ENCODE measurements at regions not wholly inside any gene's neighbourhood (a gene's known extent, or its start where the extent isn't known, plus 50 kb on each side); places are given as distances from the start of the nearest gene placed in this dataset.

- TF ChIP-seq, protein P1, sequence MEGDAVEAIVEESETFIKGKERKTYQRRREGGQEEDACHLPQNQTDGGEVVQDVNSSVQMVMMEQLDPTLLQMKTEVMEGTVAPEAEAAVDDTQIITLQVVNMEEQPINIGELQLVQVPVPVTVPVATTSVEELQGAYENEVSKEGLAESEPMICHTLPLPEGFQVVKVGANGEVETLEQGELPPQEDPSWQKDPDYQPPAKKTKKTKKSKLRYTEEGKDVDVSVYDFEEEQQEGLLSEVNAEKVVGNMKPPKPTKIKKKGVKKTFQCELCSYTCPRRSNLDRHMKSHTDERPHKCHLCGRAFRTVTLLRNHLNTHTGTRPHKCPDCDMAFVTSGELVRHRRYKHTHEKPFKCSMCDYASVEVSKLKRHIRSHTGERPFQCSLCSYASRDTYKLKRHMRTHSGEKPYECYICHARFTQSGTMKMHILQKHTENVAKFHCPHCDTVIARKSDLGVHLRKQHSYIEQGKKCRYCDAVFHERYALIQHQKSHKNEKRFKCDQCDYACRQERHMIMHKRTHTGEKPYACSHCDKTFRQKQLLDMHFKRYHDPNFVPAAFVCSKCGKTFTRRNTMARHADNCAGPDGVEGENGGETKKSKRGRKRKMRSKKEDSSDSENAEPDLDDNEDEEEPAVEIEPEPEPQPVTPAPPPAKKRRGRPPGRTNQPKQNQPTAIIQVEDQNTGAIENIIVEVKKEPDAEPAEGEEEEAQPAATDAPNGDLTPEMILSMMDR (IDR thresholded peaks at IDR 0.05): no peak
- TF ChIP-seq POLR2A (IDR thresholded peaks at IDR 0.05): no peak
Observed at GRCh38 chr12:46702581-46703344, 123.0 kb downstream of the SLC38A4 start.

Measured in body of pancreas (tissue), 4 donors.